Fibroblast of the aortic adventitia (primary cell): ENCODE measurements at regions not wholly inside any gene's neighbourhood (a gene's known extent, or its start where the extent isn't known, plus 50 kb on each side); places are given as distances from the start of the nearest gene placed in this dataset.

Experiments used
- DNase-seq: peaks from one replicate; pipeline ENCODE4 v3.0.0-alpha.2; 2010; ENCODE audit warnings: low read depth
- H3K4me3 ChIP-seq: 2 replicates; pipeline ENCODE4 v1.5.1; 2011; ENCODE audit warnings: low read depth, mild to moderate bottlenecking, control low read depth, low read length, moderate library complexity
- TF ChIP-seq, protein P1 (sequence below): IDR thresholded peaks from 2 replicates; pipeline ENCODE4 v1.5.1; 2011; ENCODE audit warnings: mild to moderate bottlenecking, low read length, control low read depth, inconsistent platforms; ENCODE audit not compliant: insufficient read depth

DNA sequence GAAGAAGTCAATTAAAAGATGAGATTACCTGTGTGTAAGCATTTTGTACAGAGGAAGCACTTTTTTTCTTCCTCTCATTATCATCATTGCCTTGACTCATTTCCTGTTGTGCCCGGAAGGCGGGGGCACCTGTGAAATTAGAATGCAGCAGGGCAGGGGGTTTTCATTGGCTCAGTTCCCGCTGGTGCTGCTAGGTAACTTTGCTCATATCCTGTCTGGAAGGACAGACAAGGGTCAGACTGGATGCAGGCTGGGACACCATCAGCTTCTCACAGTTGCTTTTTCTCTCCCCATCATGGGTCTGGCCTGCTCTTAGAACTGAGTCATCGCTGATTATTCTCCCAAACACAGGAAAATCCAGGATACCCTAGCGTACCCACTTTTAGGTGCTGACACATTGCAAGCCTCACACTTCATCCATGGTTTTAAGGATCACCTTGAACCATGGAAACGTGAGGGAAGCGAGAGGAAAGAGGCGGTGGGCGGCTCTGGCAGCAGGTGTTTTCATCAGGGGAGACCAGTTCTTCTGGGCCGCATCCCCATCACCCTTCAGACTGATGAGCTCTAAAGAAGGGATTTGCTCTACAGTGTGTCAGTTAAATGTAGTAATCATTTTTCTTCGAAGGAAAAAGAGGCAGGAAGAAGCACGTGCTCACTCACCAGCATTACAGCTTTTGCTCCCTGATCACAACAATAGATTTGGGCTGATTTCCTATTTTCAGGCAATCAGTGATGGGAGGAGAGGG, 195.7 kb upstream of the SASH1 start:
- peak; percentile 7 for DNase-seq
- TF ChIP-seq, protein P1, sequence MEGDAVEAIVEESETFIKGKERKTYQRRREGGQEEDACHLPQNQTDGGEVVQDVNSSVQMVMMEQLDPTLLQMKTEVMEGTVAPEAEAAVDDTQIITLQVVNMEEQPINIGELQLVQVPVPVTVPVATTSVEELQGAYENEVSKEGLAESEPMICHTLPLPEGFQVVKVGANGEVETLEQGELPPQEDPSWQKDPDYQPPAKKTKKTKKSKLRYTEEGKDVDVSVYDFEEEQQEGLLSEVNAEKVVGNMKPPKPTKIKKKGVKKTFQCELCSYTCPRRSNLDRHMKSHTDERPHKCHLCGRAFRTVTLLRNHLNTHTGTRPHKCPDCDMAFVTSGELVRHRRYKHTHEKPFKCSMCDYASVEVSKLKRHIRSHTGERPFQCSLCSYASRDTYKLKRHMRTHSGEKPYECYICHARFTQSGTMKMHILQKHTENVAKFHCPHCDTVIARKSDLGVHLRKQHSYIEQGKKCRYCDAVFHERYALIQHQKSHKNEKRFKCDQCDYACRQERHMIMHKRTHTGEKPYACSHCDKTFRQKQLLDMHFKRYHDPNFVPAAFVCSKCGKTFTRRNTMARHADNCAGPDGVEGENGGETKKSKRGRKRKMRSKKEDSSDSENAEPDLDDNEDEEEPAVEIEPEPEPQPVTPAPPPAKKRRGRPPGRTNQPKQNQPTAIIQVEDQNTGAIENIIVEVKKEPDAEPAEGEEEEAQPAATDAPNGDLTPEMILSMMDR, result no peak
- no peak overlapping the region for H3K4me3 ChIP-seq

DNA sequence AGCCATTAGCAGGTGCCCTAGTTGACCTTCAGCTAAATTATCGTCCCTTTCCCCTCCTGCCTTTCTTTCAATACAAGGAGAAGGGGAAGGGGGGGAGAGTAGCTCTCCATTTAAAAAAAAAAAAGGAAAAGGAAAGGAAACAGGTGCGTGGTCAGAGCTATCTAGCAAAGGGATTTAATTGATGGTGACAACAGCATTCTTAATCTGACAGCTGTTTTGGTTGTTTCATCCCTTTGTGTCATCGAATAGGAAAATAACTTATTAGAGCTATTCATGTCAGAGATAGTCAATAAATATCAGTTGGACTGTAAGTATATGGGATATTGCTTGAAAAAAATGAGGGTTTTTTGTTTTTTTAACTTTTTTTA, 195.2 kb upstream of the SASH1 start:
- DNase-seq, result no peak
- TF ChIP-seq, protein P1, result no peak
- no peak overlapping the region for H3K4me3 ChIP-seq

DNA sequence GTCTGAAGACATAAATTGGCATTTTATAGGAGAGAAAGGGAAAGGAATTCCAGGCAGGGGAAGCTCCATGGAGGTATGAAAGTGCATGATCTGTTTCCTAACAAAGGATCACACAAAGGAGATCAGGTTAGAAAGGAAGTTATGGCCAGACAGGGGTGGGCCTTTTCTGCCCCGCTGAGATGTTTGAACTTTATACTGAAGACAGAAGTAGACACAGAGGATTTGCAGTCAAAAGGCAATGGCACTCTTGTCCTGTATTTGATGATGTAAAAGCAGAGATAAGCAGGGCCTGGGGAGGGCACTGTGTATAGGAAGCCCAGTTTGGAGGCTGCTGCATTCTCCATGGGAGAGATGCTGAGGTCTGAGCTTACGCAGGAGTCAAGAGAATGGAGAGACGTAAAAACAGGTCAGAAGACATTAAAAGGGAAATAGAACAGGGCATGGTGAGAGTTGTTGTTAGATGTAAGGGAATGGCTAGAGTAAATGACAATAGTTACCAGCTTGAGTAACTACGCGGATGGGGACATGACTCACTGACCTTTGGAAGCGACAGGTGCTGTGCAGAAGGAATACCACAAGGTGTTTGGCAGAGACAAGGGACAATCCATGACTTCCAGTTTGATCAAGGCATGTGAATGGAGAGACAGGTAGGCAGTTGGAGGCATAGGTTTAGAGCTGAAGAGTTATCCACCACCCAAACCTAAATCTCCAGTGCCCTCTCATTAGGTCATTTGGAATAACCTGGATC, 190.6 kb upstream of the SASH1 start:
- no peak overlapping the region for H3K4me3 ChIP-seq
- DNase-seq, result no peak
- TF ChIP-seq, protein P1, result no peak

DNA sequence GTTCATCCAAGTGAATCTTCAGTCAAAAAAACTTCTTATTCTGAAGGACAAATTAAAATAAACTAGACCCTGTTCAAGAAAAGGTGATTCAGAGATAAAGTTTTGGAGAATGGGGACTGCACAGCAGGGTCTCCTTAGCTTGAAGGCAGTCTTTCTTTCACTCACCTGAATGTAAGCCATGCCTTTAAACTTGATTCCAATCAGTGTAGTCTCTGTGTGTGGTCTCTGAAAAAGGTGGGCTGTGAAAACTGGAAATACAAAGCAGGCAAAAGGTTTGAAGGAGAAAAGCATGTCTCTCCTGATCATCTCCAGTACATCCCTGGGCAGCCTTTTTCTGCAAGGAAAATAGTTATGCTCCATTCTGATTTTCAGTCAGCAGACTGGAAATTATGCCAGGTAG, 188.0 kb upstream of the SASH1 start:
- no peak overlapping the region for H3K4me3 ChIP-seq
- TF ChIP-seq, protein P1, result no peak
- no peak for DNase-seq

DNA sequence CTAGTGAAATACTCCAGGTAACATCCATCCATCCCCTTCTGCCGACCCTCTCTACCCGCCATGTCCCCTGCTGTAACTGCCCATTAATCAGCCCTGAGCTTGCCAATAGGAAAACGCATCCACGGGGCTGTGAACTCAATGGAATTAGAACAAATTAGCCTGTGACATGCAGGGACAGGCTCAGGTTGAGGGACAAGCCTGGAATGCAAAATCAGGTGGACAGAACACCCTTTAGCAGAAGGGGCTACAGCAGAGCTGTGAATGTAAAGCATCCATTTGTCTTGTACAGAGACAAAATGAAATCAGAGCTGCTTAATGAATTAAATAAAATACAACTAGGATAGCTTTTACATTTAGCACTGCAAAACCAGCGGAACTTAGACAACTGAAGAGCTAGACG, 187.3 kb upstream of the SASH1 start:
- no peak overlapping the region for H3K4me3 ChIP-seq
- TF ChIP-seq, protein P1, result no peak
- no peak for DNase-seq

DNA sequence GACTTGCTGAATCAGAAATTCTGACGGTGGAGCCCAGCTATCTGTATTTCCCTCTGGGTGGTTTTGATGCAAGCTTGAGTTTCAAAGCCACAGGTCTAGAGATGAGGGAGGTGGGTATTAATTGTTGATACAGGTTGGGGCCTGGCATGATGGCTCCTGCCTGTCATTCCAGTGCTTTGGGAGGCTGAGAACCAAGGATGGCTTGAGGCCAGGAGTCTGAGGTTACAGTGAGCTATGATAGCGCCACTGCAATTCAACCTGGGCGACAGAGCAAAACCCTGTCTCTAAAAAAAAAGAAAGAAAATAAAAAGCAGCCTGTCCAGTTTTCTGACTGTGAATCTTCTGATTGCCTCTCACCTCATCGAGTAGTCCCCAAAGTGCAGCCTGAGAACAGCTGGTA, 184.8 kb upstream of the SASH1 start:
- DNase-seq, result no peak
- TF ChIP-seq, protein P1, result no peak
- H3K4me3 ChIP-seq, result no peak overlapping the region
